ENCODE measurements at regions not wholly inside any gene's neighbourhood (a gene's known extent, or its start where the extent isn't known, plus 50 kb on each side); places are given as distances from the start of the nearest gene placed in this dataset.

GRCh38 chrX:101736651-101737050 is 77.0 kb upstream of the ARMCX2 start:
- Histone ChIP-seq H3K36me3 (ENCODE audit: insufficient read depth, low read length) (no peaks in the 10 kb centered on the region), H3K4me1 (ENCODE audit: insufficient read depth, low read length, severe bottlenecking) (no peaks in the 10 kb centered on the region), H3K27me3 (ENCODE audit: insufficient read depth, low read length) (no peaks in the 10 kb centered on the region), H4K20me1 (ENCODE audit: insufficient read depth, low read length) (no peaks in the 10 kb centered on the region), H3K79me2 (ENCODE audit: insufficient read depth, low read length) (no peaks in the 10 kb centered on the region), H2AFZ (ENCODE audit: low read length) (no peak overlapping the region), H3K4me3 (ENCODE audit: low read depth, low read length, poor library complexity, severe bottlenecking) (no peak overlapping the region), H3F3A (ENCODE audit: insufficient read depth, low read length) (no peaks in the 10 kb centered on the region), H3K9me3 (ENCODE audit: low read length) (no peaks in the 10 kb centered on the region), H3K9ac (ENCODE audit: low read length) (no peak overlapping the region), H3K27ac (ENCODE audit: low read depth, low read length, poor library complexity, severe bottlenecking) (no peak overlapping the region), H3K4me2 (ENCODE audit: low read length) (no peak overlapping the region), H3K9me2 (ENCODE audit: low read depth, low read length) (no peaks in the 10 kb centered on the region)
- TF ChIP-seq, protein P1, sequence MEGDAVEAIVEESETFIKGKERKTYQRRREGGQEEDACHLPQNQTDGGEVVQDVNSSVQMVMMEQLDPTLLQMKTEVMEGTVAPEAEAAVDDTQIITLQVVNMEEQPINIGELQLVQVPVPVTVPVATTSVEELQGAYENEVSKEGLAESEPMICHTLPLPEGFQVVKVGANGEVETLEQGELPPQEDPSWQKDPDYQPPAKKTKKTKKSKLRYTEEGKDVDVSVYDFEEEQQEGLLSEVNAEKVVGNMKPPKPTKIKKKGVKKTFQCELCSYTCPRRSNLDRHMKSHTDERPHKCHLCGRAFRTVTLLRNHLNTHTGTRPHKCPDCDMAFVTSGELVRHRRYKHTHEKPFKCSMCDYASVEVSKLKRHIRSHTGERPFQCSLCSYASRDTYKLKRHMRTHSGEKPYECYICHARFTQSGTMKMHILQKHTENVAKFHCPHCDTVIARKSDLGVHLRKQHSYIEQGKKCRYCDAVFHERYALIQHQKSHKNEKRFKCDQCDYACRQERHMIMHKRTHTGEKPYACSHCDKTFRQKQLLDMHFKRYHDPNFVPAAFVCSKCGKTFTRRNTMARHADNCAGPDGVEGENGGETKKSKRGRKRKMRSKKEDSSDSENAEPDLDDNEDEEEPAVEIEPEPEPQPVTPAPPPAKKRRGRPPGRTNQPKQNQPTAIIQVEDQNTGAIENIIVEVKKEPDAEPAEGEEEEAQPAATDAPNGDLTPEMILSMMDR (IDR thresholded peaks at IDR 0.05; ENCODE audit: low read length): no peak
- no peak for TF ChIP-seq EZH2 (IDR thresholded peaks at IDR 0.05; ENCODE audit: borderline replicate concordance, low read length)

- no peaks in the 10 kb centered on the region for H3K36me3 ChIP-seq (ENCODE audit: insufficient read depth, low read length)
- H3K27me3 ChIP-seq (ENCODE audit: insufficient read depth, low read length): no peaks in the 10 kb centered on the region
- no peak for TF ChIP-seq EZH2 (IDR thresholded peaks at IDR 0.05; ENCODE audit: borderline replicate concordance, low read length)
- TF ChIP-seq, protein P1 (IDR thresholded peaks at IDR 0.05; ENCODE audit: low read length): no peak
- no peak overlapping the region for H3K4me2 ChIP-seq (ENCODE audit: low read length)
- H3K9me3 ChIP-seq (ENCODE audit: low read length): no peaks in the 10 kb centered on the region
- no peak overlapping the region for H3K9ac ChIP-seq (ENCODE audit: low read length)
- H2AFZ ChIP-seq (ENCODE audit: low read length): no peak overlapping the region
- no peak overlapping the region for H3K4me3 ChIP-seq (ENCODE audit: low read depth, low read length, poor library complexity, severe bottlenecking)
- H3F3A ChIP-seq (ENCODE audit: insufficient read depth, low read length): no peaks in the 10 kb centered on the region
- H3K79me2 ChIP-seq (ENCODE audit: insufficient read depth, low read length): no peaks in the 10 kb centered on the region
- H4K20me1 ChIP-seq (ENCODE audit: insufficient read depth, low read length): no peaks in the 10 kb centered on the region
- no peaks in the 10 kb centered on the region for H3K4me1 ChIP-seq (ENCODE audit: insufficient read depth, low read length, severe bottlenecking)
- no peaks in the 10 kb centered on the region for H3K9me2 ChIP-seq (ENCODE audit: low read depth, low read length)
- H3K27ac ChIP-seq (ENCODE audit: low read depth, low read length, poor library complexity, severe bottlenecking): no peak overlapping the region
Observed at GRCh38 chrX:101732870-101733269, 73.2 kb upstream of the ARMCX2 start.

GRCh38 chrX:101729986-101730385 is 70.3 kb upstream of the ARMCX2 start:
- no peaks in the 10 kb centered on the region for H3K27me3 ChIP-seq (ENCODE audit: insufficient read depth, low read length)

More at GRCh38 chrX:101729986-101730385, 70.3 kb upstream of the ARMCX2 start:
- Histone ChIP-seq H3K27ac (ENCODE audit: low read depth, low read length, poor library complexity, severe bottlenecking) (no peak overlapping the region), H3K9me2 (ENCODE audit: low read depth, low read length) (no peaks in the 10 kb centered on the region), H3F3A (ENCODE audit: insufficient read depth, low read length) (no peaks in the 10 kb centered on the region), H2AFZ (ENCODE audit: low read length) (no peak overlapping the region), H3K79me2 (ENCODE audit: insufficient read depth, low read length) (no peaks in the 10 kb centered on the region), H3K9me3 (ENCODE audit: low read length) (no peaks in the 10 kb centered on the region), H3K4me3 (ENCODE audit: low read depth, low read length, poor library complexity, severe bottlenecking) (no peak overlapping the region), H3K4me2 (ENCODE audit: low read length) (no peak overlapping the region), H3K9ac (ENCODE audit: low read length) (no peak overlapping the region), H3K4me1 (ENCODE audit: insufficient read depth, low read length, severe bottlenecking) (no peaks in the 10 kb centered on the region), H4K20me1 (ENCODE audit: insufficient read depth, low read length) (no peaks in the 10 kb centered on the region), H3K36me3 (ENCODE audit: insufficient read depth, low read length) (no peaks in the 10 kb centered on the region)
- TF ChIP-seq, protein P1 (IDR thresholded peaks at IDR 0.05; ENCODE audit: low read length): no peak
- TF ChIP-seq EZH2 (IDR thresholded peaks at IDR 0.05; ENCODE audit: borderline replicate concordance, low read length): no peak
